PC-9 (cell line): ENCODE measurements at regions not wholly inside any gene's neighbourhood (a gene's known extent, or its start where the extent isn't known, plus 50 kb on each side); places are given as distances from the start of the nearest gene placed in this dataset.

Experiments used
- CTCF ChIP-seq: fragments of 200-600 bp; sonication (generic); conservative IDR thresholded peaks from 2 replicates; pipeline ENCODE4 v1.6.1; 2017; ENCODE audit warnings: mixed run types, antibody characterized with exemption, mild to moderate bottlenecking, moderate library complexity
- EZH2 ChIP-seq: fragments of 200-600 bp; sonication (generic); IDR thresholded peaks from 2 replicates; pipeline ENCODE4 v1.8.0; 2017; ENCODE audit warnings: antibody characterized with exemption, low read depth

GRCh38 chr2:104102615-104103014 lies 751.3 kb upstream of the POU3F3 start:
- TF ChIP-seq CTCF (no peak), EZH2 (no peak)
